Fibroblast of lung (primary cell): ENCODE measurements at regions not wholly inside any gene's neighbourhood (a gene's known extent, or its start where the extent isn't known, plus 50 kb on each side); places are given as distances from the start of the nearest gene placed in this dataset.

Experiments used
- DNase-seq, 2 donors: peaks; one replicate each; pipeline versions ENCODE4 v3.0.0 to v3.0.0-alpha.2; 2010; ENCODE audit warnings: low read depth in 2 of 2
- H2AFZ ChIP-seq: 2 replicates; pipeline ENCODE4 v1.5.1; 2012; ENCODE audit warnings: low read length, control low read depth, inconsistent platforms
- H3K27ac ChIP-seq: 2 replicates; pipeline ENCODE4 v1.5.1; 2011; ENCODE audit warnings: low read length, control low read depth; ENCODE audit not compliant: insufficient read depth
- H3K27me3 ChIP-seq: 2 replicates; pipeline ENCODE4 v1.5.1; 2011; ENCODE audit warnings: mild to moderate bottlenecking, low read length; ENCODE audit not compliant: control insufficient read depth, insufficient read depth
- H3K36me3 ChIP-seq: 2 replicates; pipeline ENCODE4 v1.5.1; 2011; ENCODE audit warnings: low read length; ENCODE audit not compliant: control insufficient read depth, insufficient read depth
- H3K4me1 ChIP-seq: 2 replicates; pipeline ENCODE4 v1.5.1; 2011; ENCODE audit warnings: low read length; ENCODE audit not compliant: control insufficient read depth, insufficient read depth; ENCODE audit errors: extremely low read depth
- H3K4me2 ChIP-seq: 2 replicates; pipeline ENCODE4 v1.5.1; 2011; ENCODE audit warnings: low read length, control low read depth; ENCODE audit not compliant: insufficient read depth; ENCODE audit errors: extremely low read depth
- H3K4me3 ChIP-seq, 4 experiments: fragments of 200-600 bp in 1 of 4; sonication (generic) in 1 of 4; replicated peaks in 1 of 4; 2 replicates each; pipeline ENCODE4 v1.5.1; 2011 to 2016; ENCODE audit warnings: low read length in 4 of 4, low read depth in 3 of 4, mild to moderate bottlenecking in 3 of 4, control low read depth in 2 of 4, inconsistent platforms in 1 of 4, mixed read lengths in 1 of 4; ENCODE audit not compliant: insufficient read depth in 1 of 4; ENCODE audit errors: control extremely low read depth in 1 of 4
- H3K79me2 ChIP-seq: 2 replicates; pipeline ENCODE4 v1.5.1; 2012; ENCODE audit warnings: mild to moderate bottlenecking, low read length, inconsistent platforms; ENCODE audit not compliant: control insufficient read depth, insufficient read depth
- H3K9ac ChIP-seq: 2 replicates; pipeline ENCODE4 v1.5.1; 2011; ENCODE audit warnings: mild to moderate bottlenecking, low read length, control low read depth; ENCODE audit not compliant: insufficient read depth
- H3K9me3 ChIP-seq: 2 replicates; pipeline ENCODE4 v1.5.1; 2012; ENCODE audit warnings: low read depth, low read length; ENCODE audit not compliant: control insufficient read depth, insufficient read depth
- H4K20me1 ChIP-seq: 2 replicates; pipeline ENCODE4 v1.5.1; 2011; ENCODE audit warnings: low read length; ENCODE audit not compliant: control insufficient read depth, insufficient read depth; ENCODE audit errors: extremely low read depth
- CTCF ChIP-seq, 2 donors: IDR thresholded peaks in 1 of 2; conservative IDR thresholded peaks in 1 of 2; 1 replicate in 1 of 2; 2 replicates in 1 of 2; pipeline ENCODE4 v1.5.1; 2011 to 2012; ENCODE audit warnings: low read length in 2 of 2, control low read depth in 1 of 2, inconsistent platforms in 1 of 2, low read depth in 1 of 2, mild to moderate bottlenecking in 1 of 2
- EZH2 ChIP-seq: IDR thresholded peaks from 2 replicates; pipeline ENCODE4 v1.5.1; 2012; ENCODE audit warnings: low read length, control low read depth, mild to moderate bottlenecking; ENCODE audit errors: missing control alignments

DNA sequence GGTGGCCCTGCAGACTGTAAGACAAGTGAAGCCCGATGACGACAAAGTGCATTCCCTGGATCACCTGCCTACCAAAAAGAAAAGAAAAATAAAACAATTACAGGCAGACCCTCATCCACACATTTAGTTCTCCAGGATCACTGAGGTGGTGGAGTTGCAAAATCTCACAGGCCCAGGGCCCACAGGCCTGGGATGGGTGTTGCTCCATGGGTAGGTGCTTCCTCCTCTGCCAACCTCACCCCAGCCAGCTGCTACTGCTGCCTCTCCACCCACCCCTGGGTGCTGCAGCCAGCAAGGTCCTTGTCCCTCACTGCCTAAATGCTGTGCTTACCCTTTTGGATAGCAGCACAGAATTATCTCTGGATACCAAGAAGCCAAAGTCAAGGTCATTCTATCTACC lies 146.4 kb upstream of the GALNT2 start:
- Histone ChIP-seq H3K27me3 (no peaks in the 10 kb centered on the region), H3K79me2 (no peaks in the 10 kb centered on the region), H3K4me2 (no peak overlapping the region), H3K9ac (no peak overlapping the region), H3K9me3 (no peaks in the 10 kb centered on the region), H3K4me3 (no peak overlapping the region), H4K20me1 (no peaks in the 10 kb centered on the region), H3K4me1 (no peaks in the 10 kb centered on the region), H3K36me3 (no peaks in the 10 kb centered on the region), H2AFZ (no peak overlapping the region), H3K27ac (no peak overlapping the region)
- TF ChIP-seq EZH2: no peak
- TF ChIP-seq CTCF (conservative IDR thresholded peaks at IDR 0.05 in 1 of 2, IDR thresholded peaks at IDR 0.05 in 1 of 2; ENCODE audit: low read depth in 1 of 2, low read length in 2 of 2): no peak
- no peak for DNase-seq

DNA sequence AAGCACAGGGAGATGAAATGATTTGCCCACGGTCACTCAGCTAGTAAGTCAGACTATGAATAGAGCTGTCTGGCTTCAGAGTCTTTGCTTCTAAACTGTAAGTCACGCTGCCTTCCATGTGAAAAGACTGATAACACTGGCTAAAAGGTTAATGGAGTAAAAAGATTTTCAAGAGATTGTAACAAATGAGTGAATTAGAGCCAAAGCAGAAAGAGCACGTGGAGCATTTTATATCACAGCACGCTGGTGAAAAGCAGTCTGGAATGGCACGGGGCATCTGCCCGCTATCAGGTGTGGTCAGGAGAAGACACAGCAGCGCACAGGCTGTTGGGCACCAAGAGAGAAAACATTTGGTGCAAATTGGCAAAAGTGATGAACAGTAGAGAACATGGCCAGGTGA lies 144.8 kb upstream of the GALNT2 start:
- TF ChIP-seq EZH2: no peak
- no peak for TF ChIP-seq CTCF (conservative IDR thresholded peaks at IDR 0.05 in 1 of 2, IDR thresholded peaks at IDR 0.05 in 1 of 2; ENCODE audit: low read depth in 1 of 2, low read length in 2 of 2)
- no peaks in the 10 kb centered on the region for H3K27me3 ChIP-seq
- no peaks in the 10 kb centered on the region for H3K79me2 ChIP-seq
- H3K4me3 ChIP-seq: no peak overlapping the region
- H3K4me2 ChIP-seq: no peak overlapping the region
- no peak for DNase-seq
- H3K9me3 ChIP-seq: no peaks in the 10 kb centered on the region
- no peaks in the 10 kb centered on the region for H3K36me3 ChIP-seq
- no peak overlapping the region for H3K9ac ChIP-seq
- H3K4me1 ChIP-seq: no peaks in the 10 kb centered on the region
- no peak overlapping the region for H3K27ac ChIP-seq
- no peaks in the 10 kb centered on the region for H4K20me1 ChIP-seq
- no peak overlapping the region for H2AFZ ChIP-seq

GRCh38 chr1:229924639-229925038 lies 142.4 kb upstream of the GALNT2 start:
- Histone ChIP-seq H3K9me3 (no peaks in the 10 kb centered on the region), H3K79me2 (no peaks in the 10 kb centered on the region), H3K4me2 (no peak overlapping the region), H3K4me1 (no peaks in the 10 kb centered on the region), H3K27me3 (no peaks in the 10 kb centered on the region), H3K27ac (no peak overlapping the region), H3K4me3 (no peak overlapping the region), H4K20me1 (no peaks in the 10 kb centered on the region), H3K9ac (no peak overlapping the region), H3K36me3 (no peaks in the 10 kb centered on the region), H2AFZ (no peak overlapping the region)
- TF ChIP-seq CTCF (conservative IDR thresholded peaks at IDR 0.05 in 1 of 2, IDR thresholded peaks at IDR 0.05 in 1 of 2; ENCODE audit: low read depth in 1 of 2, low read length in 2 of 2) (no peak), EZH2 (no peak)
- no peak for DNase-seq
